ENCODE measurements at regions not wholly inside any gene's neighbourhood (a gene's known extent, or its start where the extent isn't known, plus 50 kb on each side); places are given as distances from the start of the nearest gene placed in this dataset.

GRCh38 chr13:99027661-99028425 is 50.0 kb upstream of the DOCK9 start:
- DNase-seq (ENCODE audit: low read depth, low spot score) = no peak

- DNase-seq (ENCODE audit: low read depth, low spot score) = no peak
Observed at GRCh38 chr13:99028890-99029289, 51.0 kb upstream of the DOCK9 start.

- no peak for DNase-seq (ENCODE audit: low read depth, low spot score)
Observed at GRCh38 chr13:99029576-99029975, 51.7 kb upstream of the DOCK9 start.

GRCh38 chr13:99030326-99030725 is 52.5 kb upstream of the DOCK9 start:
- DNase-seq (ENCODE audit: low read depth, low spot score) = no peak

- no peak for DNase-seq (ENCODE audit: low read depth, low spot score)
Observed at GRCh38 chr13:99031832-99032231, 54.0 kb upstream of the DOCK9 start.

GRCh38 chr13:99033814-99034213 is 56.0 kb upstream of the DOCK9 start:
- DNase-seq (ENCODE audit: low read depth, low spot score) = no peak

GRCh38 chr13:99034333-99035085 is 56.6 kb upstream of the DOCK9 start:
- no peak for DNase-seq (ENCODE audit: low read depth, low spot score)

GRCh38 chr13:99035715-99036114 is 57.9 kb upstream of the DOCK9 start:
- no peak for DNase-seq (ENCODE audit: low read depth, low spot score)

- DNase-seq (ENCODE audit: low read depth, low spot score) = no peak
Observed at GRCh38 chr13:99037756-99038155, 59.9 kb upstream of the DOCK9 start.

- no peak for DNase-seq (ENCODE audit: low read depth, low spot score)
Observed at GRCh38 chr13:99039718-99040280, 61.9 kb upstream of the DOCK9 start.

GRCh38 chr13:99040536-99041131 is 62.8 kb upstream of the DOCK9 start:
- DNase-seq (ENCODE audit: low read depth, low spot score) = no peak

- no peak for DNase-seq (ENCODE audit: low read depth, low spot score)
Observed at GRCh38 chr13:99041337-99041736, 63.5 kb upstream of the DOCK9 start.

GRCh38 chr13:99041788-99042187 is 63.9 kb upstream of the DOCK9 start:
- DNase-seq (ENCODE audit: low read depth, low spot score) = no peak

GRCh38 chr13:99042521-99043250 is 64.8 kb upstream of the DOCK9 start:
- no peak for DNase-seq (ENCODE audit: low read depth, low spot score)

- DNase-seq (ENCODE audit: low read depth, low spot score) = no peak
Observed at GRCh38 chr13:99043831-99044231, 66.0 kb upstream of the DOCK9 start.

GRCh38 chr13:99044764-99045163 is 66.9 kb upstream of the DOCK9 start:
- no peak for DNase-seq (ENCODE audit: low read depth, low spot score)

- no peak for DNase-seq (ENCODE audit: low read depth, low spot score)
Observed at GRCh38 chr13:99045396-99045795, 67.5 kb upstream of the DOCK9 start.

- no peak for DNase-seq (ENCODE audit: low read depth, low spot score)
Observed at GRCh38 chr13:99046851-99047250, 69.0 kb upstream of the DOCK9 start.

GRCh38 chr13:99050983-99051488 is 73.2 kb upstream of the DOCK9 start:
- no peak for DNase-seq (ENCODE audit: low read depth, low spot score)

GRCh38 chr13:99051768-99052455 is 74.0 kb upstream of the DOCK9 start:
- no peak for DNase-seq (ENCODE audit: low read depth, low spot score)
